ENCODE measurements at regions not wholly inside any gene's neighbourhood (a gene's known extent, or its start where the extent isn't known, plus 50 kb on each side); places are given as distances from the start of the nearest gene placed in this dataset.

DNA sequence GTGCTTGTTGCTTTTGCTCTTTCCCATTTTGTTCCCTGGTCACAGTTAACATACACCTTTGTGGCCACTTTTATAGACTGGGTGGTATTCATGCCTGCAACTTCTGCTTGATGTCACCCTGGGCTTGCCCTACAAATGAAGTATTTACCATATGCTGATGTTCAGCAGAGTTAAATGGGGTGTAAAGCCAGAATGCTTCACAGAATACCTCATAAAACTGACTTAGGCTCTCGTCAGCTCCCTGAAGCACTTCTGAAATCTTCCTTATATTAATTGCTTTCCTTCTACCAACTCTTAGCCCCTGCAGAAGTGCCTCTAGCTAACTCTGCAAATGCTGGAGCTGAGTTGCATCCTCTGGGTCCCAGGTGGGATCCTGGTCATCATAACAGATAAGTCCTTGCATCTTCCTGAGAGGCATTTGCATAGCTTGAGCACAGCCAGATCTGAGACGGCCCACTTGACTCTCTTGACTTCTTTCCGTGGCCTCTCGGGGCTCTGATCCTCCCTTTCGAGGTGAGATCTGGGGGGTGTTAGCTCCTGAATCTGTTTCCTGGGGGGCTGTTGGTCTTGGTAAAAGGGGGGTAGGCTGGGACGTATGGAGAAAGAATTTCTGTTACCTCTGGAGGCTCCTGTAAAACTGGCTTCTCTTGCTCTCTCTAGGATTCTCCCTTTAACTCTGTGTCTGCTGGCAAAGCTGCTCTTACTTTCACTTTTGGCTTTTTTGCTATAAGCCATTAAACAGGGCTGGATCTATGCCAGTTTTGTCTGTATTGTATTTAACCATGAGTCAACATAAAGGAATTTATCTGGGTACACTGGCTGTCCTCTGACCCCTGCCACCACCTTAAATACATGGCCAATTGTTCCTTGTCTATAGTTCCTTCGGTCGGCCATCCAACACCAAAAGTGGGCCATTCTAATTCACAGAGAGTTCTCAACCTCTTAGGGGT, 223.0 kb upstream of the SYNCRIP start:
- TF ChIP-seq ZNF274 (IDR thresholded peaks at IDR 0.05; ENCODE audit: low read depth, low read length) (no peak), YY1 (IDR thresholded peaks at IDR 0.05; ENCODE audit: insufficient read depth, insufficient read length) (no peak)

Measured in NT2/D1 (cell line).